ENCODE measurements at regions not wholly inside any gene's neighbourhood (a gene's known extent, or its start where the extent isn't known, plus 50 kb on each side); places are given as distances from the start of the nearest gene placed in this dataset.
"Not testable (repeated sequence)": the region's sequence is repeated elsewhere in the genome, so short reads cannot be mapped to it uniquely, and the experiment has no call there.

- no peak for ATAC-seq
- no peak for DNase-seq
Observed at GRCh38 chr3:82015241-82015640, 253.8 kb upstream of the GBE1 start.

- ATAC-seq = no peak
- DNase-seq = no peak
Observed at GRCh38 chr3:82012775-82013174, 251.3 kb upstream of the GBE1 start.

- ATAC-seq = no peak
- no peak for DNase-seq
Observed at GRCh38 chr3:82011336-82011735, 249.9 kb upstream of the GBE1 start.

DNA sequence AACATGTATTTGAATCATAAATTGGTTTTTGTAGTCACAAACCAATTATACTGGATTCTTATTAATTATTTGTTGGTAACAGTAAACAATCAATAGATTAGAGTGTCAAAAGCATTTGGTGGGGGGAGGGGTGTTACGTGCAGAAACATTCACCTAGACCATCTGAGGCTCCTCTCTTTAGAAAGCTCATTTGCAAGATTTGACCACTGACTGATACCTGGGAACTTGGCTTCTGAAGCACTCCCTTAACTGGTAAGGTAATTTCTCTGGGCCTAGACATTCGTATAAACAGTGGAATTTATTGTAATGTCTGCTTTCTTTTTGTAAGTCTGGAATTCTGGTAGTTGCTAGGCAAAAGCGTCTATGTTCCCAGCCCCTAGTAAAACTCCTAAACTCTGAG, 243.8 kb upstream of the GBE1 start:
- DNase-seq (no peak), ATAC-seq (no peak)

GRCh38 chr3:82004266-82004665, 242.8 kb upstream of the GBE1 start:
- DNase-seq = no peak
- ATAC-seq = no peak

- ATAC-seq = no peak
- no peak for DNase-seq
Observed at GRCh38 chr3:82002986-82003642, 241.7 kb upstream of the GBE1 start.

GRCh38 chr3:82002491-82002890, 241.0 kb upstream of the GBE1 start:
- DNase-seq (no peak), ATAC-seq (no peak)

DNA sequence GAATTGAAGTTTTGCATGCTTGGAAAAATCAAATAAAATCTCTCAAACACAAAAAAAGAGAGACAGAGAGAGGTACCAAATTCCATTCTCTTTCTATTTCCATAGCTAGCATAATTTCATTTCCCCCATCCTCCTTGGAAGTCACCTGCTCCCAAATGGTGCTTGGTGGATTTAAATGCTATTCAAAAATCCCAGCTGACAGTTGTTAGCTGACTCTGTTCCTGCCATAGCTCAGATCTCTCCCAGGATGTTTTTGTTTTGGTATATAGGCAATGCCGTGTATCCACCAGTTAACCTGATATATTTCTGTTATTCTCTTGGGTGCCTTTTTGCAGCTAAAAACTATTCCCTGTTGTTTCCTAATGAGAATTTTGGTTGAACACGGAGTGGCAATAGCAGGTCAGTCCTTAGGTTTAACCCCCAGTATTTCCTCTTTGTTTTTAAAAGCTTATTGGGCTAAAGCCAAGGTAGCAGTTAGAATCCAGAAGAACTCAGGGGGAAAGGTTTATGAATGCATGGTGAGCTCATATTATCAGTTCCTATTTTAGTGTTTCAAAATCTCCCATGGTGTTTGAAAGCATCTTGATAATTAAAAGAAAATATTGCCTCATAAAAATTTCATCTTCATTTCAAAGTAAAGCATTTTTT, 240.0 kb upstream of the GBE1 start:
- DNase-seq (no peak), ATAC-seq (no peak)

- ATAC-seq (no peak), DNase-seq (no peak)
Observed at GRCh38 chr3:82000773-82001172, 239.3 kb upstream of the GBE1 start.

- ATAC-seq = no peak
- no peak for DNase-seq
Observed at GRCh38 chr3:82000350-82000749, 238.9 kb upstream of the GBE1 start.

- ATAC-seq (no peak), DNase-seq (no peak)
Observed at GRCh38 chr3:81998907-81999306, 237.5 kb upstream of the GBE1 start.

GRCh38 chr3:81998139-81998755, 236.8 kb upstream of the GBE1 start:
- no peak for DNase-seq
- ATAC-seq = no peak

DNA sequence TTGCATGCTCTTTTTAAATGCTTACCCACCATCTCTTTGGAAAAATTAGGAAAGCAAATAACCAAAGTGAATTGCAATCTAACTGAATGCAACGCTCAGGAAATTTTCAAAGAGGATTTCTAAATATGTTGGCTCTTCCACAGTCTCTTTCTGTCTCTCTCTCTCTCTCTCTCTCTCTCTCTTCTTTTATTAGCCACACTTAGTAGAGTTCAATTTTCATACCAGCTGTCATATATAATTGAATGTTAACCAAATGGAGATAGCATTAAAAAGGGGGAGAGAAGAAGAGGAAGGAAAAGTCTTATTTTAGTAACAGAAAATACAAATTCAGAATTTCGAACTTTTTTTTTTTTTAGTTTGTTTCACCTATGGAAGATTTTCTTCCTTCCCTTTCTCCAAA, 235.9 kb upstream of the GBE1 start:
- no peak for ATAC-seq

GRCh38 chr3:81995329-81995728, 233.9 kb upstream of the GBE1 start:
- no peak for ATAC-seq
- DNase-seq = no peak

More for the DNA sequence above, 235.9 kb upstream of the GBE1 start:
- DNase-seq = no peak

- ATAC-seq = no peak
- DNase-seq = no peak
Observed at GRCh38 chr3:81989758-81990157, 228.3 kb upstream of the GBE1 start.

- ATAC-seq (no peak), DNase-seq (no peak)
Observed at GRCh38 chr3:81989274-81989673, 227.8 kb upstream of the GBE1 start.

DNA sequence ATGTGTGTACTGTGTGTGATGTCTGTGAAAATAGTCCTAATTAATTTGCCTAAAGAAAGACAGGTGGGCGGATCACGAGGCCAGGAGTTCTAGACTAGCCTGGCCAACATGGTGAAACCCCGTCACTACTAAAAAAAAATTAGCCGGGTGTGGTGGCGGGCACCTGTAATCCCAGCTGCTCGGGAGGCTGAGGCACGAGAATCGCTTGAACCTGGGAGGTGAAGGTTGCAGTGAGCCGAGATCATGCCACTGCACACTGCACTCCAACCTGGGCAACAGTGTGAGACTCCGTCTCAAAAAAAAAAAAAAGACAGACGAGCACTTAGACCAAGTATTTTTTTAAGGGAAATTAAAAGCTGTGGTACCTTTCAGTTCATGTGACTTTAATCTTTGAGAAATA, 226.0 kb upstream of the GBE1 start:
- not testable (repeated sequence) for DNase-seq, ATAC-seq

DNA sequence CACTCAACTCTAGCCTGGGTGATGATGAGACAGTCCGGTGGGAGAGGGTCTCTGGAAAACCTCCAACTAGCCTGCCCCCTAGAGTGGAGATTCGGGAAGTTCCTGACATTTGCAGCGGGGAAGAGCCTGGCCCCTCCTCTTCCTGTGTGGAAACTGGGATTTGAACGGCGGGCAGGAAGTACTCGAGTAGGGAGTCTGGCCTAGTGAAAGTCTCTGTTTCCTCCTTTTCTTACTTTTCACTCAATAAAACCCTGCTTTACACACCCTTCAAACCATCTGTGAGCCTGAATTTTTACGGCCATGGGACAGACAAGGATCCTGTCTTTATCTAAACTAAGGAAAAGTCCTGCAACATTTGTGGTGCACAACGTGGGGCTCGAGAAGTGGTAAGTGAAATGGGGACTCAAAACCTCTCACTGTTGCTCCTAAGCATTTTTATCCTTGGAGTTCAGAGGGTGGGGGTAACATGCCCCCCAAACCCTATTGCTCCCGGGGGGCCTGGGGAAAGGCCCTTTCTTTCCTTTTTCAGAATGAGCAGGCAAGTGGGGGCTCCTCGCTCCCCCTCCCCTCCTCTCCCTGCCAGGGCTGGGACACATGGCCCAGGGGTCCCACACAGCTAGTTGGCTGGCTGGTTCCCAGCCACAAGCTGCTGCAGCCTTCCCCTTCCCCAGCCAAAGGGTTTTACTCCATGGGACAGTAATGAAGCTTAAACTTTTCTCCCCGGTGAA, 224.7 kb upstream of the GBE1 start:
- DNase-seq (no peak), ATAC-seq (no peak)

DNA sequence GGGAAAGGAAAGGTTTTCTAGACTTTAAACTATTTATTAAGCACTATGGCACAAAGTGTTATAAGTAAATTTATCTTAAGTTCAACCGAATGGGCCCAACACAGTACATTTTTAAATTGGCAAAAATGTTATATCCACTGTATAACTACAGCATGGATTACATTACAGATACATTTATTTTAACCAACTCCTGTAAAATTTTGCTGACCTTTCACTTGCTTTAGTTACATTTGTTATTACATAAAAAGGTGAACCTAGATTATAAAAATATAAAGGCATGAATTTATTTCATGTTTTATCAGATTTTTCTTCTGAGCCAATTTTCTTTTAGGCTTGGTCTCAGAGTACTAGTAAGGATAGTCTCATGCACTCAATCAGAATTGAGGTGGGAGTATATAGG, 221.9 kb upstream of the GBE1 start:
- ATAC-seq = no peak

GRCh38 chr3:81980596-81981494, 219.4 kb upstream of the GBE1 start:
- DNase-seq = no peak
- no peak for ATAC-seq

More for the DNA sequence above, 221.9 kb upstream of the GBE1 start:
- no peak for DNase-seq

GRCh38 chr3:81974751-81975150, 213.3 kb upstream of the GBE1 start:
- DNase-seq (no peak), ATAC-seq (no peak)

DNA sequence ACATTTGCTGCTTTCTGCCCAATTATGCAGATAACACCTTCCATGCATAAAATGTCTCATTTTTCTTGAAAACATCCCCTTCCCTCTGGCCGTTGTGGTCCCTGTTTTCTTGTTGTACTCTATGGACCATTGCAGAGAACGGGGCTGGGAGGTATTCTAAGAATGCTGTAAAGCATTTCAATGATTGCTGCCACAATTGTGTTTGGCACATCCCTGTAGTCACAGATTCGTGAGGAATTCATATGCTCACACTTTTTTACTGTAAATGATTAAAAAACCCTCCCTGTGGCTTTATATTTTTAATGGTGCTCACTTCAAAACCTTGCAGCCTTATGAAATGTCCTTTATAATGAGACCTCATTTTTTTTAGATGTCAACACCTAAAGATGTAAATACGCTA, 207.2 kb upstream of the GBE1 start:
- no peak for DNase-seq

More for the DNA sequence above, 207.2 kb upstream of the GBE1 start:
- ATAC-seq = no peak

Measured in stimulated activated naive CD8-positive, alpha-beta T cell treated with anti-CD3 and anti-CD28 coated beads, Interleukin-15, Interleukin-2, amounts not matched to agents 100 U/mL and 50 U/mL, for 24 hours (primary cell).